ENCODE measurements at regions not wholly inside any gene's neighbourhood (a gene's known extent, or its start where the extent isn't known, plus 50 kb on each side); places are given as distances from the start of the nearest gene placed in this dataset.

GRCh38 chr5:103371046-103371607 is 112.6 kb downstream of the MACIR start:
- no peak overlapping the region for H3K4me3 ChIP-seq (ENCODE audit: low read length in 3 of 3)
- TF ChIP-seq, protein P1, sequence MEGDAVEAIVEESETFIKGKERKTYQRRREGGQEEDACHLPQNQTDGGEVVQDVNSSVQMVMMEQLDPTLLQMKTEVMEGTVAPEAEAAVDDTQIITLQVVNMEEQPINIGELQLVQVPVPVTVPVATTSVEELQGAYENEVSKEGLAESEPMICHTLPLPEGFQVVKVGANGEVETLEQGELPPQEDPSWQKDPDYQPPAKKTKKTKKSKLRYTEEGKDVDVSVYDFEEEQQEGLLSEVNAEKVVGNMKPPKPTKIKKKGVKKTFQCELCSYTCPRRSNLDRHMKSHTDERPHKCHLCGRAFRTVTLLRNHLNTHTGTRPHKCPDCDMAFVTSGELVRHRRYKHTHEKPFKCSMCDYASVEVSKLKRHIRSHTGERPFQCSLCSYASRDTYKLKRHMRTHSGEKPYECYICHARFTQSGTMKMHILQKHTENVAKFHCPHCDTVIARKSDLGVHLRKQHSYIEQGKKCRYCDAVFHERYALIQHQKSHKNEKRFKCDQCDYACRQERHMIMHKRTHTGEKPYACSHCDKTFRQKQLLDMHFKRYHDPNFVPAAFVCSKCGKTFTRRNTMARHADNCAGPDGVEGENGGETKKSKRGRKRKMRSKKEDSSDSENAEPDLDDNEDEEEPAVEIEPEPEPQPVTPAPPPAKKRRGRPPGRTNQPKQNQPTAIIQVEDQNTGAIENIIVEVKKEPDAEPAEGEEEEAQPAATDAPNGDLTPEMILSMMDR (IDR thresholded peaks at IDR 0.05; ENCODE audit: borderline replicate concordance, extremely low read depth, insufficient read depth) = no peak
- DNase-seq = no peak
- H3K4me1 ChIP-seq (ENCODE audit: control insufficient read depth in 2 of 3, insufficient read depth in 2 of 3, low read depth in 1 of 3, low read length in 3 of 3) = no peaks in the 10 kb centered on the region
- H3K9me3 ChIP-seq (ENCODE audit: control insufficient read depth in 2 of 3, insufficient read depth in 1 of 3, low read length in 3 of 3) = no peaks in the 10 kb centered on the region
- no peak overlapping the region for H3K27ac ChIP-seq (ENCODE audit: low read depth in 2 of 2, low read length in 2 of 2)
- intact Hi-C loops (cut with DNase I) = no loop called here
- H3K9ac ChIP-seq (ENCODE audit: low read length in 3 of 3) = no peak overlapping the region
- no peaks in the 10 kb centered on the region for H3K27me3 ChIP-seq (ENCODE audit: control insufficient read depth, insufficient read depth, low read length)
- FAIRE-seq = no peak
- H3K36me3 ChIP-seq (ENCODE audit: control insufficient read depth in 2 of 3, insufficient read depth in 3 of 3, low read length in 3 of 3) = no peaks in the 10 kb centered on the region

GRCh38 chr5:103369125-103370120 is 110.9 kb downstream of the MACIR start:
- TF ChIP-seq, protein P1 (IDR thresholded peaks at IDR 0.05; ENCODE audit: borderline replicate concordance, extremely low read depth, insufficient read depth) = no peak
- peak in 2 of 5 donors; percentile 12 to 18 for DNase-seq
- no peak for FAIRE-seq
- intact Hi-C loops (cut with DNase I) = no loop called here
- no peaks in the 10 kb centered on the region for H3K4me1 ChIP-seq (ENCODE audit: control insufficient read depth in 2 of 3, insufficient read depth in 2 of 3, low read depth in 1 of 3, low read length in 3 of 3)
- no peak overlapping the region for H3K27ac ChIP-seq (ENCODE audit: low read depth in 2 of 2, low read length in 2 of 2)
- no peak overlapping the region for H3K9ac ChIP-seq (ENCODE audit: low read length in 3 of 3)
- no peak overlapping the region for H3K4me3 ChIP-seq (ENCODE audit: low read length in 3 of 3)
- no peaks in the 10 kb centered on the region for H3K9me3 ChIP-seq (ENCODE audit: control insufficient read depth in 2 of 3, insufficient read depth in 1 of 3, low read length in 3 of 3)
- no peaks in the 10 kb centered on the region for H3K27me3 ChIP-seq (ENCODE audit: control insufficient read depth, insufficient read depth, low read length)
- H3K36me3 ChIP-seq (ENCODE audit: control insufficient read depth in 2 of 3, insufficient read depth in 3 of 3, low read length in 3 of 3) = no peaks in the 10 kb centered on the region

DNA sequence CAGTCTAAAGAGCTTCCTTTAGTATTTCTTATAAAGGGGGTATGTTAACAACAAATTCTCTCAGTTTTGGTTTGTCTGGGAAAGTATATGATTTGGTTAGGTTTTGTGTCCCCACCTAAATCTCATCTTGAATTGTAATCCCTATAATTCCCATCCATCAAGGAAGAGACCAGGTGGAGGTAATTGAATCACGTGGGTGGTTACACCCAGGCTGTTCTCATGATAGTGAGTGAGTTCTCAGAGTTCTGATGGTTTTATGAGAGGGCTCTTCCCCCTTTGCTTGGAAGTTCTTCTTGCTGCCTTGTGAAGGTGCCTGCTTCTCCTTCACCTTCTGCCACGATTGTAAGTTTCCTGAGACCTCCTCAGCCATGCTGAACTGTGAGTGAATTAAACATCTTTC is 109.1 kb downstream of the MACIR start:
- Histone ChIP-seq H3K27ac (ENCODE audit: low read depth in 2 of 2, low read length in 2 of 2) (no peak overlapping the region), H3K4me3 (ENCODE audit: low read length in 3 of 3) (no peak overlapping the region), H3K4me1 (ENCODE audit: control insufficient read depth in 2 of 3, insufficient read depth in 2 of 3, low read depth in 1 of 3, low read length in 3 of 3) (no peaks in the 10 kb centered on the region), H3K27me3 (ENCODE audit: control insufficient read depth, insufficient read depth, low read length) (no peaks in the 10 kb centered on the region), H3K36me3 (ENCODE audit: control insufficient read depth in 2 of 3, insufficient read depth in 3 of 3, low read length in 3 of 3) (no peaks in the 10 kb centered on the region), H3K9me3 (ENCODE audit: control insufficient read depth in 2 of 3, insufficient read depth in 1 of 3, low read length in 3 of 3) (no peaks in the 10 kb centered on the region), H3K9ac (ENCODE audit: low read length in 3 of 3) (no peak overlapping the region)
- intact Hi-C loops (cut with DNase I) = no loop called here
- FAIRE-seq (no peak), DNase-seq (no peak)
- TF ChIP-seq, protein P1 (IDR thresholded peaks at IDR 0.05; ENCODE audit: borderline replicate concordance, extremely low read depth, insufficient read depth) = no peak
